ENCODE measurements at regions not wholly inside any gene's neighbourhood (a gene's known extent, or its start where the extent isn't known, plus 50 kb on each side); places are given as distances from the start of the nearest gene placed in this dataset.

GRCh38 chr6:22917344-22917743 is 348.0 kb downstream of the HDGFL1 start:
- ChIA-PET POLR2A (no interaction called here), CTCF (no interaction called here)

- ChIA-PET POLR2A (no interaction called here), CTCF (no interaction called here)
Measured at GRCh38 chr6:22921828-22922227, 352.5 kb downstream of the HDGFL1 start.

- ChIA-PET POLR2A (no interaction called here), CTCF (no interaction called here)
Measured at GRCh38 chr6:22925304-22925835, 356.0 kb downstream of the HDGFL1 start.

- ChIA-PET POLR2A (no interaction called here), CTCF (no interaction called here)
Measured at GRCh38 chr6:22925920-22926789, 356.8 kb downstream of the HDGFL1 start.

GRCh38 chr6:22926790-22927354 is 357.5 kb downstream of the HDGFL1 start:
- CTCF ChIA-PET, result no interaction called here
- POLR2A ChIA-PET, result no interaction called here

GRCh38 chr6:22928775-22929174 is 359.4 kb downstream of the HDGFL1 start:
- POLR2A ChIA-PET, result no interaction called here
- CTCF ChIA-PET, result no interaction called here

GRCh38 chr6:22929311-22929985 is 360.1 kb downstream of the HDGFL1 start:
- CTCF ChIA-PET, result no interaction called here

GRCh38 chr6:22940581-22941290 is 371.4 kb downstream of the HDGFL1 start:
- POLR2A ChIA-PET, result no interaction called here
- CTCF ChIA-PET, result no interaction called here

More at GRCh38 chr6:22929311-22929985, 360.1 kb downstream of the HDGFL1 start:
- POLR2A ChIA-PET, result no interaction called here

GRCh38 chr6:22942403-22942802 is 373.0 kb downstream of the HDGFL1 start:
- ChIA-PET POLR2A (no interaction called here), CTCF (no interaction called here)

- POLR2A ChIA-PET, result no interaction called here
- CTCF ChIA-PET, result no interaction called here
Measured at GRCh38 chr6:22943327-22943726, 374.0 kb downstream of the HDGFL1 start.

GRCh38 chr6:22949967-22950366 is 380.6 kb downstream of the HDGFL1 start:
- CTCF ChIA-PET, result no interaction called here
- POLR2A ChIA-PET, result no interaction called here

- CTCF ChIA-PET, result no interaction called here
- POLR2A ChIA-PET, result interaction anchor here (0.7 kb wide), 1 partner anchor 562 kb away, joined by 4 read pairs; no protein-coding TSS in a partner anchor
Measured at GRCh38 chr6:22952097-22952496, 382.7 kb downstream of the HDGFL1 start.

- CTCF ChIA-PET, result no interaction called here
- POLR2A ChIA-PET, result no interaction called here
Measured at GRCh38 chr6:22954749-22955385, 385.5 kb downstream of the HDGFL1 start.

GRCh38 chr6:22956029-22956681 is 386.8 kb downstream of the HDGFL1 start:
- POLR2A ChIA-PET, result no interaction called here

GRCh38 chr6:22958677-22959076 is 389.3 kb downstream of the HDGFL1 start:
- CTCF ChIA-PET, result no interaction called here

More at GRCh38 chr6:22956029-22956681, 386.8 kb downstream of the HDGFL1 start:
- CTCF ChIA-PET, result no interaction called here

GRCh38 chr6:22959571-22959970 is 390.2 kb downstream of the HDGFL1 start:
- CTCF ChIA-PET, result no interaction called here

More at GRCh38 chr6:22958677-22959076, 389.3 kb downstream of the HDGFL1 start:
- POLR2A ChIA-PET, result no interaction called here

GRCh38 chr6:22964334-22964733 is 395.0 kb downstream of the HDGFL1 start:
- ChIA-PET CTCF (no interaction called here), POLR2A (no interaction called here)

More at GRCh38 chr6:22959571-22959970, 390.2 kb downstream of the HDGFL1 start:
- POLR2A ChIA-PET, result no interaction called here

GRCh38 chr6:22965889-22966288 is 396.5 kb downstream of the HDGFL1 start:
- CTCF ChIA-PET, result no interaction called here
- POLR2A ChIA-PET, result no interaction called here

- CTCF ChIA-PET, result no interaction called here
Measured at GRCh38 chr6:22966691-22967422, 397.5 kb downstream of the HDGFL1 start.

More at GRCh38 chr6:22966691-22967422, 397.5 kb downstream of the HDGFL1 start:
- POLR2A ChIA-PET, result no interaction called here

All from activated CD8-positive, alpha-beta memory T cell treated with anti-CD3 and anti-CD28 coated beads for 36 hours (primary cell).